LNCaP clone FGC (cell line): ENCODE measurements at regions not wholly inside any gene's neighbourhood (a gene's known extent, or its start where the extent isn't known, plus 50 kb on each side); places are given as distances from the start of the nearest gene placed in this dataset.

Experiments used
- DNase-seq: peaks from one replicate; pipeline ENCODE4 v3.0.0-alpha.2; 2011; ENCODE audit warnings: low read depth
- H3K4me3 ChIP-seq: 2 replicates; pipeline ENCODE4 v1.5.1; 2011; ENCODE audit warnings: mild to moderate bottlenecking, low read depth, low read length, control low read depth
- TF ChIP-seq, protein P1 (sequence below): IDR thresholded peaks from 2 replicates; pipeline ENCODE4 v1.5.1; 2012; ENCODE audit warnings: mild to moderate bottlenecking; ENCODE audit not compliant: control insufficient read depth, insufficient read depth; ENCODE audit errors: extremely low read depth

DNA sequence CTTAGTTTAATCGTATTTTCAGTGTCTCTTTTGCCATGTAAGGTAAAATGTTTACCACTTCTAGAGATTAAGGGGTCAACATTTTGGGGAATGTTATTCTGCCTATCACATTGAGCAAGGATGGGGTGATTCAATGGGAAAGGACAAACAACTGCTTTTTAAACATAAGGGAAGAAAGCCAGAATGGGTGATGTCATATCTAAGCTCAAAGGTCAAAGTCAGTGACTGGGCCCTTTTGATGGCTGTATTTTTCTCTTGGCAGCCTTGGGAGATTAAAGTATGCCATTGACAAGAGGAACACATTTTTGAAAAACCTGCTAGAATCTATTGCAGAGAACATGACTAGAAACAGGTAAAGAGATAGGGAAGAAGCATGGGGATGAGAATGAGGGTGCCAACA lies 477.3 kb upstream of the IRAK1BP1 start:
- TF ChIP-seq, protein P1, sequence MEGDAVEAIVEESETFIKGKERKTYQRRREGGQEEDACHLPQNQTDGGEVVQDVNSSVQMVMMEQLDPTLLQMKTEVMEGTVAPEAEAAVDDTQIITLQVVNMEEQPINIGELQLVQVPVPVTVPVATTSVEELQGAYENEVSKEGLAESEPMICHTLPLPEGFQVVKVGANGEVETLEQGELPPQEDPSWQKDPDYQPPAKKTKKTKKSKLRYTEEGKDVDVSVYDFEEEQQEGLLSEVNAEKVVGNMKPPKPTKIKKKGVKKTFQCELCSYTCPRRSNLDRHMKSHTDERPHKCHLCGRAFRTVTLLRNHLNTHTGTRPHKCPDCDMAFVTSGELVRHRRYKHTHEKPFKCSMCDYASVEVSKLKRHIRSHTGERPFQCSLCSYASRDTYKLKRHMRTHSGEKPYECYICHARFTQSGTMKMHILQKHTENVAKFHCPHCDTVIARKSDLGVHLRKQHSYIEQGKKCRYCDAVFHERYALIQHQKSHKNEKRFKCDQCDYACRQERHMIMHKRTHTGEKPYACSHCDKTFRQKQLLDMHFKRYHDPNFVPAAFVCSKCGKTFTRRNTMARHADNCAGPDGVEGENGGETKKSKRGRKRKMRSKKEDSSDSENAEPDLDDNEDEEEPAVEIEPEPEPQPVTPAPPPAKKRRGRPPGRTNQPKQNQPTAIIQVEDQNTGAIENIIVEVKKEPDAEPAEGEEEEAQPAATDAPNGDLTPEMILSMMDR = no peak
- DNase-seq = no peak
- no peak overlapping the region for H3K4me3 ChIP-seq

GRCh38 chr6:78397499-78397898 lies 469.9 kb upstream of the IRAK1BP1 start:
- no peak for DNase-seq
- TF ChIP-seq, protein P1 = no peak
- H3K4me3 ChIP-seq = no peak overlapping the region

DNA sequence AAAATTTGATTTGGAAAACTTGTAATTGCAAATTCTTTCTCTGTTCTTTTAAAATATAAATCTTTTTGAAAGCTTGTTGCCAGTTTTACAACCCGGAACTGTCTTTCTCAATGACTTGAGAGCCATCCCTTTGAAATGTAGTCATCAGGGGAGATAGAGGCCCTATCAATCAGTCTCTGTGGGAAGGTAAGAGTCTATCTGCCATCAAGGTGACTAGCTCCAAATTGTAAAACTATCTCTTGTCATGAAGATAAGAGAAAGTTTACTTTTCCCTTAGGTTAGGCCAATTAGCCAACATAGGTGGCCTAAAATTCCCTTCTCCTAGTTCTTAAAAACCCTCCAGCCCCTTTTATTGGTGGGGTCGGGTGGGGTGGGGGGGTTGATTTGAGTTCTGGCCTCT lies 469.1 kb upstream of the IRAK1BP1 start:
- TF ChIP-seq, protein P1 = no peak
- H3K4me3 ChIP-seq = no peak overlapping the region
- DNase-seq = no peak

DNA sequence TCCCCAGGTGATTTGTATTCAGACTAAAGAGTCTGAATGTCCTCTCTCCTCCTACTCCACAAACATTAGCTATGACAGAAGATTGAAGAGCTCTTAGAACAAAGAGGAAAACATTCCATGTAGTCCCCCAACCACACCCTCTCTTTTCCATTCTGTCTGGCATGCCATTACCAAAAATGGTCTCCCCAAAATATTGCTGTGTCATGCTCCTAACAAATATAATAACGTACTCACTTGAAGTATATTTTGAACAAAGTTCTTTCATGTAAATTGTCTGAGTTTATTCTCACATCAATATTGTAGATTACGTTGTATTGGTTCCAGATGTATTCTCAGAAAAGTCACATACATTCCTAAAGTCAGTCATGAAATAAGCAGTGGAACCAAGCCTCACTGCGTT lies 467.3 kb upstream of the IRAK1BP1 start:
- TF ChIP-seq, protein P1 = no peak
- DNase-seq = no peak
- no peak overlapping the region for H3K4me3 ChIP-seq

GRCh38 chr6:78427386-78427785 lies 440.0 kb upstream of the IRAK1BP1 start:
- TF ChIP-seq, protein P1 = no peak
- no peak for DNase-seq
- no peak overlapping the region for H3K4me3 ChIP-seq

DNA sequence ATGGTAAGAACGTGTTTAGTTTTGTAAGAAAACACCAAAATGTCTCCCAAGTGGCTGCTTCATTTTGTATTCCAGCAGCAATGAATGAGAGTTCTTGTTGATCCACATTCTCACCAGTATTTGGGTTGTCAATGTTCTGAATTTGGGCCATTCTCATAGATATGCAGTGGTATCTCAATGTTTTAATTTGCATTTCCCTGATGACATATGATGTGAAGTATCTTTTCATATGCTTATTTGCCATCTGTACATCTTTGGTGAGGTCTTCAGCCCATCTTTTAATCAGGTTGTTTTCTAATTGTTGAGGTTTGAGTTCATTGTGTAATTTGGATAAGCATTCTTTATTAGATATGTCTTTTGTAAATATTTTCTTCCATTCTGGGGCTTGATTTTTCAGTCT lies 436.8 kb upstream of the IRAK1BP1 start:
- TF ChIP-seq, protein P1 = no peak
- H3K4me3 ChIP-seq = no peak overlapping the region
- DNase-seq = no peak

- TF ChIP-seq, protein P1 = no peak
- no peak overlapping the region for H3K4me3 ChIP-seq
- no peak for DNase-seq
Observed at GRCh38 chr6:78435671-78436070, 431.7 kb upstream of the IRAK1BP1 start.
